DMS53 treated with DMSO at 0.1 percent for 48 hours (cell line): ENCODE measurements at regions not wholly inside any gene's neighbourhood (a gene's known extent, or its start where the extent isn't known, plus 50 kb on each side); places are given as distances from the start of the nearest gene placed in this dataset.

Experiments used
- DNase-seq: peaks from one replicate; lab custom pipeline; 2025; ENCODE audit not compliant: unreplicated experiment; lab: John Stamatoyannopoulos, UW

GRCh38 chr18:48488388-48488850, 50.4 kb upstream of the CTIF start:
- DNase-seq = peak; percentile 74

GRCh38 chr18:48486754-48487153, 52.1 kb upstream of the CTIF start:
- no peak for DNase-seq

GRCh38 chr18:48485828-48486405, 52.9 kb upstream of the CTIF start:
- no peak for DNase-seq

GRCh38 chr18:48481092-48481491, 57.7 kb upstream of the CTIF start:
- DNase-seq = no peak

GRCh38 chr18:48479531-48479930, 59.3 kb upstream of the CTIF start:
- no peak for DNase-seq

- DNase-seq = no peak
Measured at GRCh38 chr18:48477348-48477747, 61.5 kb upstream of the CTIF start.

- DNase-seq = no peak
Measured at GRCh38 chr18:48476550-48476917, 62.3 kb upstream of the CTIF start.

GRCh38 chr18:48475635-48476549, 62.9 kb upstream of the CTIF start:
- peak; percentile 87 for DNase-seq

GRCh38 chr18:48473816-48474215, 64.6 kb upstream of the ZBTB7C start:
- DNase-seq = no peak

- no peak for DNase-seq
Measured at GRCh38 chr18:48472610-48473009, 63.4 kb upstream of the ZBTB7C start.

GRCh38 chr18:48470484-48471180, 61.4 kb upstream of the ZBTB7C start:
- DNase-seq = no peak

- DNase-seq = no peak
Measured at GRCh38 chr18:48468151-48468550, 59.0 kb upstream of the ZBTB7C start.

- no peak for DNase-seq
Measured at GRCh38 chr18:48467231-48467630, 58.0 kb upstream of the ZBTB7C start.

- no peak for DNase-seq
Measured at GRCh38 chr18:48462510-48462909, 53.3 kb upstream of the ZBTB7C start.

- no peak for DNase-seq
Measured at GRCh38 chr18:48460929-48461583, 51.9 kb upstream of the ZBTB7C start.

GRCh38 chr18:48459465-48459864, 50.3 kb upstream of the ZBTB7C start:
- no peak for DNase-seq

- no peak for DNase-seq
Measured at GRCh38 chr18:48459016-48459415, 49.8 kb upstream of the ZBTB7C start.
